ENCODE measurements at regions not wholly inside any gene's neighbourhood (a gene's known extent, or its start where the extent isn't known, plus 50 kb on each side); places are given as distances from the start of the nearest gene placed in this dataset.

GRCh38 chr6:78340755-78341154 is 526.6 kb upstream of the IRAK1BP1 start:
- CTCF ChIA-PET: no interaction called here
- Histone ChIP-seq H4K20me1 (ENCODE audit: insufficient read depth) (no peaks in the 10 kb centered on the region), H3K9me3 (ENCODE audit: control insufficient read depth in 1 of 2, insufficient read depth in 1 of 2, low read depth in 1 of 2, low read length in 2 of 2) (no peaks in the 10 kb centered on the region), H3K79me2 (ENCODE audit: insufficient read depth, low read length) (no peaks in the 10 kb centered on the region), H2AFZ (ENCODE audit: low read depth, low read length, poor library complexity, severe bottlenecking) (no peak overlapping the region), H3K36me3 (ENCODE audit: control insufficient read depth in 1 of 2, insufficient read depth in 2 of 2, low read length in 2 of 2) (no peaks in the 10 kb centered on the region), H3K27me3 (ENCODE audit: insufficient read depth, low read length) (no peaks in the 10 kb centered on the region), H3K9me2 (ENCODE audit: insufficient read depth) (no peaks in the 10 kb centered on the region), H3K27ac (ENCODE audit: low read depth, low read length) (no peak overlapping the region), H3K9ac (ENCODE audit: low read length) (no peak overlapping the region), H3K4me1 (ENCODE audit: control insufficient read depth in 1 of 2, insufficient read depth in 2 of 2, low read length in 2 of 2) (no peaks in the 10 kb centered on the region), H3K4me2 (ENCODE audit: low read length) (no peak overlapping the region), H3K4me3 (replicated peaks in 1 of 2; ENCODE audit: low read depth in 1 of 2, low read length in 2 of 2) (no peak overlapping the region)
- RAD21 ChIA-PET (ENCODE audit: low non-redundant PET in 1 of 2, low total read pairs in 2 of 2, uncharacterized antibody in 2 of 2, unreplicated experiment in 2 of 2): no interaction called here
- intact Hi-C loops (cut with micrococcal nuclease): no loop called here
- POLR2A ChIA-PET: no interaction called here
- no peak for ATAC-seq
- no peak for TF ChIP-seq EZH2 (IDR thresholded peaks at IDR 0.05)
- no peak for TF ChIP-seq EGR1 (IDR thresholded peaks at IDR 0.05; ENCODE audit: low read depth)
- no peak for TF ChIP-seq TCF7L2 (IDR thresholded peaks at IDR 0.05; ENCODE audit: borderline replicate concordance, extremely low read depth, insufficient read depth, insufficient read length)
- no peak for TF ChIP-seq CTCF (IDR thresholded peaks at IDR 0.05 in 2 of 3, conservative IDR thresholded peaks at IDR 0.05 in 1 of 3; ENCODE audit: borderline replicate concordance in 1 of 3, insufficient read depth in 1 of 3, low read depth in 2 of 3, low read length in 2 of 3)
- TF ChIP-seq ZFX (IDR thresholded peaks at IDR 0.05): no peak
- TF ChIP-seq YY1 (IDR thresholded peaks at IDR 0.05; ENCODE audit: extremely low read depth, insufficient replicate concordance, low read depth, low read length): no peak
- no peak for TF ChIP-seq POLR2A (IDR thresholded peaks at IDR 0.05; ENCODE audit: borderline replicate concordance, extremely low read depth, insufficient read depth, insufficient read length)
- no peak for TF ChIP-seq POLR2AphosphoS5 (IDR thresholded peaks at IDR 0.05; ENCODE audit: low read depth, low read length)
- no peak for TF ChIP-seq SP1 (IDR thresholded peaks at IDR 0.05; ENCODE audit: low read depth)
- no peak for DNase-seq (ENCODE audit: low read depth, low spot score)
- no TSS peak for BruUV-seq (replicated peaks)

GRCh38 chr6:78345882-78346281 is 521.5 kb upstream of the IRAK1BP1 start:
- no TSS peak for BruUV-seq (replicated peaks)
- DNase-seq (ENCODE audit: low read depth, low spot score) (no peak), ATAC-seq (no peak)
- H3K36me3 ChIP-seq (ENCODE audit: control insufficient read depth in 1 of 2, insufficient read depth in 2 of 2, low read length in 2 of 2): no peaks in the 10 kb centered on the region
- no peak overlapping the region for H2AFZ ChIP-seq (ENCODE audit: low read depth, low read length, poor library complexity, severe bottlenecking)
- H3K9me3 ChIP-seq (ENCODE audit: control insufficient read depth in 1 of 2, insufficient read depth in 1 of 2, low read depth in 1 of 2, low read length in 2 of 2): no peaks in the 10 kb centered on the region
- POLR2A ChIA-PET: no interaction called here
- H3K27ac ChIP-seq (ENCODE audit: low read depth, low read length): no peak overlapping the region
- H3K9ac ChIP-seq (ENCODE audit: low read length): no peak overlapping the region
- no peaks in the 10 kb centered on the region for H4K20me1 ChIP-seq (ENCODE audit: insufficient read depth)
- H3K9me2 ChIP-seq (ENCODE audit: insufficient read depth): no peaks in the 10 kb centered on the region
- H3K4me1 ChIP-seq (ENCODE audit: control insufficient read depth in 1 of 2, insufficient read depth in 2 of 2, low read length in 2 of 2): no peaks in the 10 kb centered on the region
- intact Hi-C loops (cut with micrococcal nuclease): no loop called here
- H3K79me2 ChIP-seq (ENCODE audit: insufficient read depth, low read length): no peaks in the 10 kb centered on the region
- CTCF ChIA-PET: no interaction called here
- RAD21 ChIA-PET (ENCODE audit: low non-redundant PET in 1 of 2, low total read pairs in 2 of 2, uncharacterized antibody in 2 of 2, unreplicated experiment in 2 of 2): no interaction called here
- H3K4me2 ChIP-seq (ENCODE audit: low read length): no peak overlapping the region
- H3K27me3 ChIP-seq (ENCODE audit: insufficient read depth, low read length): no peaks in the 10 kb centered on the region
- no peak overlapping the region for H3K4me3 ChIP-seq (replicated peaks in 1 of 2; ENCODE audit: low read depth in 1 of 2, low read length in 2 of 2)
- TF ChIP-seq EGR1 (IDR thresholded peaks at IDR 0.05; ENCODE audit: low read depth) (no peak), POLR2A (IDR thresholded peaks at IDR 0.05; ENCODE audit: borderline replicate concordance, extremely low read depth, insufficient read depth, insufficient read length) (no peak), EZH2 (IDR thresholded peaks at IDR 0.05) (no peak), SIN3A (IDR thresholded peaks at IDR 0.05; ENCODE audit: low read depth) (no peak), MAX (IDR thresholded peaks at IDR 0.05) (no peak), JUND (IDR thresholded peaks at IDR 0.05) (no peak), FOSL1 (IDR thresholded peaks at IDR 0.05; ENCODE audit: low read depth) (no peak), CTCF (IDR thresholded peaks at IDR 0.05 in 2 of 3, conservative IDR thresholded peaks at IDR 0.05 in 1 of 3; ENCODE audit: borderline replicate concordance in 1 of 3, insufficient read depth in 1 of 3, low read depth in 2 of 3, low read length in 2 of 3) (no peak), ZBTB33 (IDR thresholded peaks at IDR 0.05; ENCODE audit: extremely low read depth, insufficient replicate concordance, low read length) (no peak), POLR2AphosphoS5 (IDR thresholded peaks at IDR 0.05; ENCODE audit: low read depth, low read length) (no peak)
